ENCODE measurements at regions not wholly inside any gene's neighbourhood (a gene's known extent, or its start where the extent isn't known, plus 50 kb on each side); places are given as distances from the start of the nearest gene placed in this dataset.

DNA sequence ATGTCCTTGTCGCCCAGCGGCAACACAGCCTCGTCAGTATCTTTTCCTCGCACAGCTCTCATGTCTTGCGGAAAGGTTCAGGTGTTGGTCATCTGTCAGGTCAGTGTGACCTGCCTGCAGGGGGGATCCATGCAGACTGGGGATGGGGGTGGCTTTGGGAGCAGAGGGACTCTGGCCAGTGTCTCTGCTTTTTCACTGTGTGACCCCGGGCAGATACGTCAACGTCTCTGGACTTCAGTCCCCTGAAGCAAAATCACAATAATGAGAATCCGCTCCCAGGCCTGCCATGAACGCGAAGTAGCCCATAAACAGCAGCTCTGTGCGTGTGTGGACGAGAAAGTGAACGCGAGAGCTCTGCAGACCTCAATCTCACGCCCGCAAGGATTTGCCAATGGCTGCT is 75.7 kb upstream of the FCN1 start:
- no peak for DNase-seq
- no peak for TF ChIP-seq POLR2A (IDR thresholded peaks at IDR 0.05; ENCODE audit: low read length)
- no peak for TF ChIP-seq GATA1 (IDR thresholded peaks at IDR 0.05; ENCODE audit: low read depth, low read length)

GRCh38 chr9:134993996-134994720 is 76.4 kb upstream of the FCN1 start:
- no peak for TF ChIP-seq GATA1 (IDR thresholded peaks at IDR 0.05; ENCODE audit: low read depth, low read length)
- no peak for TF ChIP-seq POLR2A (IDR thresholded peaks at IDR 0.05; ENCODE audit: low read length)

GRCh38 chr9:134994926-134995791 is 77.4 kb upstream of the FCN1 start:
- no peak for DNase-seq
- TF ChIP-seq GATA1 (IDR thresholded peaks at IDR 0.05; ENCODE audit: low read depth, low read length), result no peak
- TF ChIP-seq POLR2A (IDR thresholded peaks at IDR 0.05; ENCODE audit: low read length), result no peak

More at GRCh38 chr9:134993996-134994720, 76.4 kb upstream of the FCN1 start:
- DNase-seq, result no peak

DNA sequence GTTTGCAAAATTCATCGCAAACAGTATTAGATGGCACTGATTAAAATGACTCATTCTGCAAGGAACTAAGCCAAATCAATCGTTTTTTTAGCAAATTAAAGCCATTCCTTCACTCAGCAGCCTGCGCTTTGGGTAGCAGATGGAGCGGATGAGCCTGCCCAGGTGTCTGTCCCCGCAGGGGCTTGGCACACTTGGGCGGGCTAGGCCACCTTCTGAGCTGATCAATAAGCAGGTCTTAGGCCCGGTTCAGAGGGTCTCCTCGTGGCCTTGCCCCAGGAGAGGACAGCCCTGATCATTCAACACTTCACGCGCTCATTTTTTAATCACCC is 78.0 kb upstream of the FCN1 start:
- TF ChIP-seq GATA1 (IDR thresholded peaks at IDR 0.05; ENCODE audit: low read depth, low read length) (no peak), POLR2A (IDR thresholded peaks at IDR 0.05; ENCODE audit: low read length) (no peak)
- no peak for DNase-seq

GRCh38 chr9:134996591-134997530 is 79.1 kb upstream of the FCN1 start:
- no peak for DNase-seq
- TF ChIP-seq GATA1 (IDR thresholded peaks at IDR 0.05; ENCODE audit: low read depth, low read length), result no peak
- TF ChIP-seq POLR2A (IDR thresholded peaks at IDR 0.05; ENCODE audit: low read length), result no peak

GRCh38 chr9:135000647-135001245 is 83.0 kb upstream of the FCN1 start:
- DNase-seq, result peak; percentile 6 to 10
- TF ChIP-seq POLR2A (IDR thresholded peaks at IDR 0.05; ENCODE audit: low read length) (no peak), GATA1 (IDR thresholded peaks at IDR 0.05; ENCODE audit: low read depth, low read length) (no peak)

DNA sequence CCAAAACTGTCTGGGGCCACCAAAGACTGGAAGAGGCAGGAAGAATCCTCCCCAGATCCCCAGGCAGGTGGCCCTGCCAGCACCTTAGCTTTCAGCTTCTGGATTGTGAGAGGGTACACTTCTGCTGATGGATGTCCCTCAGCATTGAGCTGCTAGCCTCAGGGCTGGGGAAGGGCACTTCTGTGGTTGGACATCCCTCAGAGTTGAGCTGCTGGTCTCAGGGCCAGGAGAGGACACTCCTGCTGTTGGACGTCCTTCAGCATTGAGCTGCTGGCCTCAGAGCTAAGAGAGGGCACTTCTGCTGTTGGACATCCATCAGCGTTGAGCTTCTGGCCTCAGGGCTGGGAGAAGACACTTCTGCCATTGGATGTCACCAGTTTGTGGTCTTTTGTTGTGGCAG is 83.8 kb upstream of the FCN1 start:
- no peak for TF ChIP-seq GATA1 (IDR thresholded peaks at IDR 0.05; ENCODE audit: low read depth, low read length)
- TF ChIP-seq POLR2A (IDR thresholded peaks at IDR 0.05; ENCODE audit: low read length), result no peak
- no peak for DNase-seq

GRCh38 chr9:135002336-135002735 is 84.6 kb upstream of the FCN1 start:
- DNase-seq, result no peak
- no peak for TF ChIP-seq GATA1 (IDR thresholded peaks at IDR 0.05; ENCODE audit: low read depth, low read length)
- TF ChIP-seq POLR2A (IDR thresholded peaks at IDR 0.05; ENCODE audit: low read length), result no peak

DNA sequence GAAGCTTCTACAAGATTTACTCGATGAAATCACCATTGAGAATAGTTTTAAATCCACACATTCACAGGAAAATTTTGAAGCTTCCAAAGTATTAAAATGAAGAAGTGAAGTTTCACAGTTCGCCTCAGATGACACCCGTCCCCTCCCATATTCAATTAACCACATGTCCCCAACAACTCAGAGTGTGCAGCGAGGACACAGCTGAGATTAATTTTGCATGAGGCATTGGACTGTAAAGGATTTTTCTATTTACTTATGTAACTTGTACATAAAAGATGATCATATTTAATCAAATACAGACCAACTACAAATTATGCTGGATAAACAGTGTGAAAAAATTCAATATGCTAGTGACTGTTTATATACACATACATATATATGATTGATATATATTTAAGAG is 84.7 kb upstream of the OLFM1 start:
- TF ChIP-seq GATA1 (IDR thresholded peaks at IDR 0.05; ENCODE audit: low read depth, low read length) (no peak), POLR2A (IDR thresholded peaks at IDR 0.05; ENCODE audit: low read length) (no peak)
- no peak for DNase-seq

DNA sequence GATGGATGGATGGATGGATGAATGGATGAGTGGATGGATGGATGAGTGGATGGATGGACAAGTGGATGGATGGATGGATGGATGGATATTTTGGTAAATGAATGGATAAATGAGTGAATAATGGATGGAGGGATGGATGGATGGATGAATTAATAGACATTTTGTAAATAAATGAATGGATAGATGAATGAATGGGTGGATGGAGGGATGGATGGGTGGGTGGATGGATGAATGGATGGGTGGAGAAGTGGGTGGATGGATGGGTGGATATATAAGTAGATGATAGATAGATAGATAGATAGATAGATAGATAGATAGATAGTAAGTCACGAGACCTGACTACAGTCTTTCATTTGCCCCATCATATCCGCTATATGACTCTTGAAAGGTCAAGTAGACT is 82.7 kb upstream of the OLFM1 start:
- DNase-seq, result no peak
- TF ChIP-seq GATA1 (IDR thresholded peaks at IDR 0.05; ENCODE audit: low read depth, low read length), result no peak
- TF ChIP-seq POLR2A (IDR thresholded peaks at IDR 0.05; ENCODE audit: low read length), result no peak

DNA sequence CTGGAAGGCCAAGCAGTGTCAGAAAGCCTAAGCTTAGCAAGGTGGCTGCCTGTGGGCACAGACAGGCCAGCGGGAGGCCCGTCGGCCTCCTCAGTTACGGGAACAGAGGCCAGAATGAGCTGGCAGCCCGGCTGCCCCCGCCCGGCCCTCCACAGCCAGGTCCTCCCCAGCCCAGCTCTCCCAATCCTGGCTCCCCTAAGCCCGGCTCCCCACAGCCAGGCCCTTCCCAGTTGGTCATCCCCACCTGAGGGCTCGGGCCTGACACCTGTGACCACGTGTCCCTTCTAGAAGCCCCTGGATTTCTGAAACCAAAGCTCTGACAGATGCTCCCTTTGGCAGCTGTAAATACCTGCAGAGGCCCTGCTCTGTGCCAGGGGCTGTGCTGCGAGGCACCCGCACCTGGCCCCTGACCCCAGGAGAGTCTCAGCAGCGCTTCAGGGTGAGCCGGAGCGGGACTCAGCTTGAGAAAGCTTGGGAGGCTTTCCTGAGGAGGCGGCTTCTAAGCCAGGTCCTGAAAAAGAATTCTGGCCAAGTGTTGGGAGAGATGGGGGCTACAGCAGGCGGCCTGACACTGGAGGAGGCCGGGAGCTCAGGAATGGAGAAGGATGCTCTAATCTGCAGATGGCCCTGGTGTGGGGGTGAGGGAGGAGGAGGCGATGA is 80.4 kb upstream of the OLFM1 start:
- TF ChIP-seq POLR2A (IDR thresholded peaks at IDR 0.05; ENCODE audit: low read length) (no peak), GATA1 (IDR thresholded peaks at IDR 0.05; ENCODE audit: low read depth, low read length) (no peak)
- DNase-seq, result no peak

GRCh38 chr9:135007601-135008000 is 79.9 kb upstream of the OLFM1 start:
- DNase-seq, result no peak
- no peak for TF ChIP-seq POLR2A (IDR thresholded peaks at IDR 0.05; ENCODE audit: low read length)
- no peak for TF ChIP-seq GATA1 (IDR thresholded peaks at IDR 0.05; ENCODE audit: low read depth, low read length)

DNA sequence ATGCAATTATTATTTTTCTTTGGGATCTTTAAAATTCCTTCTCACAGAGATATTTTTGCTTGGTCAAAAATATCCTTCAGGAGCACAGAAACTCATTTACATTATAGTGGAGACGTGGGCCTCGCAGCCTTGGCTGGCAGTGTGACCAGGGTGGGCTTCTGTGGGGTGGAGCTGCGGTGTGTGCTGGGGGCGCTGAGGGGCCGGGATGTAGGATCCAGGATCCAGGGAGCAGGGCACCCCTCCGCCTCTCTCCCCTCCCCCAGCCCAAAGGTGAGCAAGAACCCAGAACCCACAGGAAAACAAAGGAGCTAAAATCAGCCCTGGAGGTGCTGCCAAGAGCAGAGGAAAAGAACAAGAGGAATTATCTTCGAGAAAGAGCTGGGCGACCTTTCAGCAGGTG is 79.1 kb upstream of the OLFM1 start:
- DNase-seq, result no peak
- no peak for TF ChIP-seq POLR2A (IDR thresholded peaks at IDR 0.05; ENCODE audit: low read length)
